WERI-Rb-1 (cell line): ENCODE measurements at regions not wholly inside any gene's neighbourhood (a gene's known extent, or its start where the extent isn't known, plus 50 kb on each side); places are given as distances from the start of the nearest gene placed in this dataset.

ENCODE experiments used
- DNase-seq: peaks from one replicate; pipeline ENCODE4 v3.0.0-alpha.2; 2020
- H3K27ac ChIP-seq: fragments of 250-450 bp; sonication (Bioruptor Pico); 2 replicates; pipeline ENCODE4 v1.5.1; 2020; ENCODE audit warnings: mild to moderate bottlenecking, moderate library complexity
- H3K27me3 ChIP-seq: fragments of 250-450 bp; sonication (Bioruptor Pico); 2 replicates; pipeline ENCODE4 v1.5.1; 2021; ENCODE audit warnings: mild to moderate bottlenecking, low read depth, moderate library complexity; ENCODE audit not compliant: insufficient read depth, severe bottlenecking
- H3K36me3 ChIP-seq: fragments of 250-450 bp; sonication (Bioruptor Pico); 2 replicates; pipeline ENCODE4 v1.5.1; 2020; ENCODE audit warnings: mild to moderate bottlenecking, moderate library complexity
- H3K4me3 ChIP-seq: 2 replicates; pipeline ENCODE4 v1.5.1; 2011; ENCODE audit warnings: low read depth, mild to moderate bottlenecking, control low read depth, low read length
- H3K9me3 ChIP-seq: fragments of 250-450 bp; sonication (Bioruptor Pico); 2 replicates; pipeline ENCODE4 v1.5.1; 2021; ENCODE audit warnings: mild to moderate bottlenecking, moderate library complexity; ENCODE audit not compliant: severe bottlenecking
- CTCF ChIP-seq: IDR thresholded peaks from 2 replicates; pipeline ENCODE4 v1.5.1; 2011; ENCODE audit warnings: low read depth, mild to moderate bottlenecking, control low read depth, inconsistent platforms, low read length

GRCh38 chr20:12902992-12903391, 105.8 kb upstream of the SPTLC3 start:
- no peak for TF ChIP-seq CTCF

GRCh38 chr20:12906361-12906760, 102.4 kb upstream of the SPTLC3 start:
- Histone ChIP-seq H3K4me3 (no peak overlapping the region), H3K27ac (no peak overlapping the region), H3K36me3 (no peaks in the 10 kb centered on the region), H3K9me3 (no peaks in the 10 kb centered on the region), H3K27me3 (no peaks in the 10 kb centered on the region)
- DNase-seq: no peak
- TF ChIP-seq CTCF: no peak

More at GRCh38 chr20:12902992-12903391, 105.8 kb upstream of the SPTLC3 start:
- Histone ChIP-seq H3K4me3 (no peak overlapping the region), H3K27me3 (no peaks in the 10 kb centered on the region), H3K27ac (no peak overlapping the region), H3K36me3 (no peaks in the 10 kb centered on the region), H3K9me3 (no peaks in the 10 kb centered on the region)
- no peak for DNase-seq

- Histone ChIP-seq H3K36me3 (no peaks in the 10 kb centered on the region), H3K27ac (no peak overlapping the region), H3K9me3 (no peaks in the 10 kb centered on the region), H3K27me3 (no peaks in the 10 kb centered on the region), H3K4me3 (no peak overlapping the region)
- no peak for DNase-seq
- TF ChIP-seq CTCF: no peak
Measured at GRCh38 chr20:12911372-12911771, 97.4 kb upstream of the SPTLC3 start.

GRCh38 chr20:12913781-12914443, 94.9 kb upstream of the SPTLC3 start:
- Histone ChIP-seq H3K4me3 (no peak overlapping the region), H3K36me3 (no peaks in the 10 kb centered on the region), H3K9me3 (no peaks in the 10 kb centered on the region), H3K27ac (no peak overlapping the region), H3K27me3 (no peaks in the 10 kb centered on the region)
- no peak for TF ChIP-seq CTCF
- no peak for DNase-seq

GRCh38 chr20:12914804-12915203, 94.0 kb upstream of the SPTLC3 start:
- H3K27ac ChIP-seq: no peak overlapping the region
- no peaks in the 10 kb centered on the region for H3K36me3 ChIP-seq
- H3K27me3 ChIP-seq: no peaks in the 10 kb centered on the region
- no peak overlapping the region for H3K4me3 ChIP-seq
- DNase-seq: no peak
- TF ChIP-seq CTCF: no peak
- H3K9me3 ChIP-seq: no peaks in the 10 kb centered on the region

- DNase-seq: no peak
Measured at GRCh38 chr20:12916699-12917098, 92.1 kb upstream of the SPTLC3 start.

More at GRCh38 chr20:12916699-12917098, 92.1 kb upstream of the SPTLC3 start:
- H3K9me3 ChIP-seq: no peaks in the 10 kb centered on the region
- no peaks in the 10 kb centered on the region for H3K27me3 ChIP-seq
- H3K4me3 ChIP-seq: no peak overlapping the region
- H3K36me3 ChIP-seq: no peaks in the 10 kb centered on the region
- TF ChIP-seq CTCF: no peak
- H3K27ac ChIP-seq: no peak overlapping the region
